ENCODE measurements at regions not wholly inside any gene's neighbourhood (a gene's known extent, or its start where the extent isn't known, plus 50 kb on each side); places are given as distances from the start of the nearest gene placed in this dataset.

GRCh38 chr18:37948471-37948870 is 382.9 kb upstream of the CELF4 start:
- DNase-seq (ENCODE audit: low read depth), result no peak

DNA sequence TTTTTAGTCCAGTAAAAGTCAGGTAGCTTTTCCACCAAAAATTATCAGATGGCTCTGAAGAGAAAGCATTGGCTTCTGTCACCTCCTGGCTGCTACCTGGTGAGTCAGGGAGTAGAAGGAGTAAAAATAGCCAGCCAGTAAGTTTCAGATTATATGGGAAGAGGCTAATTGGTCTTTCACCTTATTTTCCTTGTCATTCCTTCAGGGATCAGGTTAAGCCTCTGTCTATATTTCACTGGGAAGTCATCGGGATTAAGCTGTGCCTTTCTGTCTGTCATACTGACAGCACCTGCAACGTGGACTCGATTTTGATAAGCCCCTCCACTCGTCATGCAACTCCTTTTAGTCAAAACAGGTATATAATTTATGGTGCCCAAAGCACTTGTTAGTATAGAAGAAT is 380.7 kb upstream of the CELF4 start:
- no peak for DNase-seq (ENCODE audit: low read depth)

GRCh38 chr18:37944700-37945270 is 379.2 kb upstream of the CELF4 start:
- DNase-seq (ENCODE audit: low read depth), result no peak

DNA sequence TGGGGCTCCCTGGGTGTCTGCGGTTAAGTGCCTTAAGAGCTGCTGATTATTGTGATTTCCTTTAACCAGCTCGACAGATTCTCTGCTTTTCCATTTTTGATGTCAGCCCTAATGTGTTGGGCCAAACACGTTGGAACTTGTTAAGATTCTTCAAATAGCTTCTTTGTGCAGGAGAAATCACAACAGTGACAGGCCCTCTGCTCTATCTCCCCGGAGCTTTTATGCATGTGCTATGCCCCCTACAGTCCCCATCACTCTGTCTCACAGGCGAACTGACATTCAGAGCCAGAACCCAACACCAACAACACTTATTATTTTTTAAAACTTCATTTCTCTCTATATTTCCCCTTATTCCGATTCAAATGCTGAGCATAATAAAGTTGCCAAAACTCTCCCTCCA is 371.7 kb upstream of the CELF4 start:
- DNase-seq (ENCODE audit: low read depth), result no peak

- DNase-seq (ENCODE audit: low read depth), result no peak
Measured at GRCh38 chr18:37935086-37935485, 369.5 kb upstream of the CELF4 start.

DNA sequence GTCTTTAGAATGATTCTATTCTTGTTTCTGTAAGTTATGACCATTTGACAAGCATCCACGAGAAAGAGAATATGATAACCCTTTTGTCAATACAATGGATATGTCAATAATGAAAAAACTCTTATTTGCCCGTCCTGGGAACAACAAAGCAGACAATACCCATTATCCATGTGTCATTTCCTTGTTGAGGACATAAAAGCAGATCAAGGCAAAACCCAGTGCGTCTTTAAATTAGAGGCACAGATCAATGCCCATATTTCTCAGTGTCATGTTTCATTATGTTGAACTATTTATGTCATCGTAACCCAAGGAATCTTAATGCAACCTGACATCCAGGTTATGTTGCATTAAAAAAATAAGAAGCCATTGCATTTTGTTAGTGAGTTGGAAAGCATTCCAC is 365.0 kb upstream of the CELF4 start:
- no peak for DNase-seq (ENCODE audit: low read depth)

DNA sequence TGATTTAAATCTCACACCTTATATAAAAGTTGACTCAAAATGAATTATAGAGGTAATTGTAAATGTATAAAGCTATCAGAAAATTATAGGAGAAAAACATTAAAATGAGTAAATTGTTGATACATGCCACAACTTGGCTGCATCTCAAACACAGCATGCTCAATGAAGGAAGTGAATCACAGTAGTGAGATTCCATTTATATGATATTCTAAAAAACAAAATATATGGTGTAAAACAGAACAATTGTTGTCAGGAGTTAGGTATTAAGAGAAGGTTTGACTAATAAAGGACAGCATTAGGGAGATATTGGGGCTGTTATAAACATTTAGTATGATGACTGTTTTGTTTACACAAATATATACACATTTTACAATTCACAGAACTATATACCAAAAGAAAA is 356.6 kb upstream of the CELF4 start:
- DNase-seq (ENCODE audit: low read depth), result no peak

GRCh38 chr18:37920865-37921264 is 355.3 kb upstream of the CELF4 start:
- no peak for DNase-seq (ENCODE audit: low read depth)

GRCh38 chr18:37913051-37913450 is 347.5 kb upstream of the CELF4 start:
- DNase-seq (ENCODE audit: low read depth), result no peak

DNA sequence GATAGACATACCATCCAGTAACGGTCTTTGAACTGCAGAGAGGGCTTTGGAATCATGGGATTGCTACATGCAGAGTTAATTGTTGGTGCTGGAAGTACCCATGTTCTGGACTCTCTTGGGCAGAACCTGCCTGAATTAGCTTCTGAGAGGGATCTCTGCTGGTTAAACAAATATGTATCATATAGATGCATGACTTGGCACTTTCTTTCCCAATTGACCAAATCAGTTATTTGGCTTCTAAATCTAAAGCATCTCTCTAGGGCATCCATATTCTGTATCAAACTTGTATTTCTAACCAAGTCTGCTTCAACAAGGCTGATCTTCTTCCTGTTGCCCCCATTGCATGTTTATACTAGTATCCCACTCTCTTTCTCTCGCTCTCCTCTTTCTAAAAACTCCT is 336.7 kb upstream of the CELF4 start:
- DNase-seq (ENCODE audit: low read depth), result no peak

DNA sequence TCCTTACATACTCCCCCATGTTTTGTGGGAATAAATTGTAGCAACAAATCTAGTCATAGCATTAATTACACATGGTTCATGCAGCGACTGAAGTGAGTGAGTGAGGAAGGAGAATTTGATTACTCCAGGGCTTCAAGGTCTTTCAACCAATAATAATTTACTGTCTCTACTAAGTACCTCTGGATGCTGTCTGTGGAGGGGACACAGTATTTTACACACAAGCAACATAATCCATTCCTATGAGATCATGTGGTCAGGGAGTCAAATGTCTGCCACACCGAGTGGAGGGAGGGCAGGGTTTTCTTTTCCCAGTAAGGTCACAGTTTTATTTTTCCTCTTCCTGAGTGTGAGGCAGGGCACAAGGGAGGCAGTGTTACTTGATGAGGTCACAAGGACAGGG is 334.7 kb upstream of the CELF4 start:
- DNase-seq (ENCODE audit: low read depth), result no peak

DNA sequence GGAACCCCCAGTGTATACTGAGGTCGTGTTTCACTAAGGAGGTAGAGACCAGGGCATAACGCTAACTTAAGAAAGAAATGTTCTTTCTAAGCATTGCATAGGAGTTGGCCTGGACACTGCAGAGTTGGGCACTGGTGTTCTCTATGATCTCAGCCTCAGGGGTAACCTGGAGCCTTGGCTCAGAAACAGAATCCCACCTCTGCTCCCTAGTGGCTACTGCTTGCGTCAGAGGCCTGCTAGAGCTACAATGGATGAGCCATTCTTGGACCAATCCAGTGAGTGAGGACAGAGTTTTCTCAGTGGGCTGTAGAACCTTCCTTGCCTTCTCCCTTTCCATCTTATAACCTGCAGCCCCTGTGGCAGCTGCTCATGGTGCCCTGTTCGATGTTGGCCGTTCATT is 324.4 kb upstream of the CELF4 start:
- no peak for DNase-seq (ENCODE audit: low read depth)

DNA sequence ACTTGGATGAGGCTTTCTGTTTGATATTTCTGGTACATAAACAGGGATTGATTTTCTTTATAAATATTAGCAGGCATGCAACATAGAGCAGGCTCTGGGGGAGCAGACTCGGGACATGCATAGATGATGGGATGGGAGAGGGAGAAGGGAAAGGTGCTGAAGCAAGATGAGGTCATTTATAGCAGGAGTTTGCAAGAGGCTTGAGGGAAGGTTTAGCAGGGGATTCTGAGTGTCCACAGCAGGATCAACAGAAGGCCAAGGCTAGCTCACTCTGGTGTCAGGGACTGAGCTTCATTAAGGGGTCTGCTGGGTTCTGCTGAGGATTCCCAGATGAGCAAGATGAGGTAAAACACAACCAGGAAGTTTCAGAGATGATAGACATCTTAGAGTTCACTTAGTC is 309.1 kb upstream of the CELF4 start:
- DNase-seq (ENCODE audit: low read depth), result no peak

GRCh38 chr18:37873416-37873815 is 307.8 kb upstream of the CELF4 start:
- DNase-seq (ENCODE audit: low read depth), result no peak

DNA sequence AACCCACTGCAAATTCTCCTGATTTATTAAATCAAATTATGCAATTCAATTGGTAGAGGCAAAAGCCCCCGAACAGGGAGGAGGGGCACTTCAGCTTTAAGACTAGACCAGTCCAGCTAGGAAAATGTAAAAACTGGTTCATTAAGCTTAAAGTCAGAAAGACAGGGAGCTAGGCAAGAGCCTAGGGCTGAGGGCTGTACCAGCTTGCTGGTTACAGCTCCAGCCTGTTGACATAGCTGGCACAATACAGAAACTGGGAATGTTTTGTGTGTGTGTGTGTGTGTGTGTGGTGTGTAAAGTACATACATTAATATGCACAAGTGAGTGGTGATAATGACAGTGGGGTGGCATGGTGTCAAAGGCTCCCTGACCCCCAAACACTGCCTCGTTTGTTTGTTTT is 307.0 kb upstream of the CELF4 start:
- no peak for DNase-seq (ENCODE audit: low read depth)

DNA sequence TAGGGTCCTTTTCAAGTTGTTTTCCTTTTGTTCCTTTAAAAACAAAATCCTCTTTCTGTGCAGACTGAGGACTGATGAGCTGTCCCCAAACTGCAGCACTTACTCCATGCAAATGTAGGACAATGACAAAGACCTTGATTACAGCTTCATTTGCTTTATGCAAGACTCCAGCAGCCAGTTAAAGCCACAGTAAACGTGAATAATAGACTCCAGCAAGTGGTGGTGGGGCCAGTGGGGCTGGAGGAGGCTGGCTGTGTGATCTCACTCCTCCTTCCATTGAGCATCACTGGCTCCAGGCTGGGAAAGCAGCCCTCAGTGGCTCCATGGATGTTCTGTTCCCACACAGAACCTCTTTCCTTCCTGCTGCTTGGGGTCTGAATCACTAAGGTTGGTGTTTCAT is 306.0 kb upstream of the CELF4 start:
- DNase-seq (ENCODE audit: low read depth), result no peak

DNA sequence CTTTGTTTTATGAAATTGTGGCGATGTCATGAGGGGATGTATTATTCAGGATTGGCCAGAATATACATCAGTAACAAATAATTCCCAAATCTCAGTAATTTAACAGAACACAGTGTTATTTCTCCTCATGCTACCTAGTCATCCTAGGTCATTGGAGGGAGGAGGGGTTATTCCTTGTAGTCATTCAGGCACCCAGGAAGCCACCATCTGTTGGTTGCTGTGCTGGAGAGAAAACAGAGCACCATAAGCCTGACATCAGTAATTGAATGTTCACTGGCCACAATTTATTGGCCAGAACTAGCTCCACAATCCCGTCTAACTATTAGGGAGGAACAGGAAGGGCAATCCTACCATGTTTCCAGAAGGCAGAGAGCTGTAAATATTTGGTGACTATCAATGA is 303.5 kb upstream of the CELF4 start:
- no peak for DNase-seq (ENCODE audit: low read depth)

DNA sequence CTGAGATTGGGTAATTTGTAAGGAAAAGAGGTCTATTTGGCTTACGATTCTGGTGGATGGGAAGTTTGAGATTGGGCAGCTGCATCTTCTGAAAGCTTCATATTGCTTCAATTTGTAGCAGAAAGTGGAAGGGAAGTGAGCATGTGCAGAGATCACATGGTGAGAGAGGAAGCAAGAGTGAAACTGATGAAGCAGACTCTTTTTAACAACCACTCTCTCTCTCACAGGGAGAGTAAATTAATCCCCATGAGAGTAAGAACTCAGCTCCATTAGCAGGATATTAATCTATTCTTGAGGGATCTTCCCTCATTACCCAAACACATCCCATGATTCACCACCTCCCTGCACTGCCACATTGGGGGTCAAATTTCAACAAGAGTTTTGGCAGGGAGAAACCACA is 298.5 kb upstream of the CELF4 start:
- no peak for DNase-seq (ENCODE audit: low read depth)

DNA sequence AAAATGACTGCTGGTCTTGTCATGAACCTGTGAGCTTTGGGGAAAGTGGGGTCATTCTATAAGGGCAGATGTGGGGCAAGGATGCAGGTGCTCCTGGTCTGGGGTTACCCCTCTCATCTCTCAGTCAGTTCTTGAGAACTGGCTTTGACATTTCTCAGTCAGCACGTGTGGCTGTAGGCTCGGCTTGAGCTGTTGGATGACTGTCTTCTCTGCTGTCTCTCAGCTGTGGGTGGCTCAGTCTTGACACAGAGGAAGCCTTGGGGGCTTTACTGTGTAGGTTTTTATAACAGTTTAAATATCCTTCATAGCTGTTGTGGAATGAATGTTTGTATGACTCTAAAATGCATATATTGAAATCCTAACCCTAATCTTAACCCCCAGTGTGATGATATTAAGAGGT is 296.4 kb upstream of the CELF4 start:
- DNase-seq (ENCODE audit: low read depth), result no peak

GRCh38 chr18:37854396-37854795 is 288.8 kb upstream of the CELF4 start:
- DNase-seq (ENCODE audit: low read depth), result no peak

- DNase-seq (ENCODE audit: low read depth), result no peak
Measured at GRCh38 chr18:37853706-37854105, 288.1 kb upstream of the CELF4 start.

DNA sequence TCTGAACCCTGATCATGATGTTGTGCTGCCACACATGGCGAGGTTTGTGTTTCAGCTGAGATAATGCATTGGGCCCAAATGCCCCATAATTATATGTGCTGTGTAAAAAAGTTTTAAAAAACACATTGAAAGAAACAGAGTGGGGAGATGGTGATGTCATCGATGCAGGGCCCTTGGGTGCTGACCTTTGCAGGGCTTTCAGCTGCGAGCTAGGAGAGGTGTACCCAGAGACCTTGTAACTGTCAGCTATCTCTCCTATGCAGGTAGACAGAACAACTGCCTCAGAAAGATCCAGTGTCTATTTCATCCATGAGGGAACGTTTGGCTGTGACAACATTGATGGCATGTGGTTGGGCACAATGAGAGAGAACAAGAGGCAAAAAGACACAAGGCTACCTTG is 286.9 kb upstream of the CELF4 start:
- no peak for DNase-seq (ENCODE audit: low read depth)

GRCh38 chr18:37847544-37847943 is 281.9 kb upstream of the CELF4 start:
- DNase-seq (ENCODE audit: low read depth), result no peak

GRCh38 chr18:37846996-37847395 is 281.4 kb upstream of the CELF4 start:
- DNase-seq (ENCODE audit: low read depth), result no peak

DNA sequence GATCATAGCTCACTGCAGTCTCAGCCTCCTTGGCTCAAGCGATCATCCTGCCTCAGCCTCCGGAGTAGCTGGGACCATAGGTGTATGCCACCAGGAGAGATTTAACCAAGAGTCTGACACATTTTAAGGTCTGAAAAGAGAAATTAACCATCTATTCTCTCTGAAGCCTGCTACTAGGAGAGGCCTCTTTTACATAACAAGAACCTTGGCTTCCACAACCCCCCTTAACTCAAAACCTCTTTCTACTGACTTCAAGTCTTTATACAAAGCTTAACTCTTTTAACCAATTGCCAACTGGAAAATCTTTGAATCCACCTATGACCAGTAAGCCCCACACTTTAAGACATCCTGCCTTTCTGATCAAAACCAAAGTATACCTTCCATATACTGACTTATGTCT is 279.9 kb upstream of the CELF4 start:
- DNase-seq (ENCODE audit: low read depth), result no peak

Data from fibroblast of gingiva (primary cell).